GM12878 (cell line): ENCODE measurements at regions not wholly inside any gene's neighbourhood (a gene's known extent, or its start where the extent isn't known, plus 50 kb on each side); places are given as distances from the start of the nearest gene placed in this dataset.

Experiments
- ATAC-seq: fragments of 200-7000 bp; cut with Tn5 transposase; 3 replicates; pipeline ENCODE4 v1.9.1; 2020; ENCODE audit warnings: mild to moderate bottlenecking, moderate library complexity
- BruUV-seq: library from RNA; stranded (reverse); fragments of 400-500 nt; replicated peaks from 2 replicates; lab custom pipeline; 2021; lab: Mats Ljungman, UMichigan
- CTCF ChIA-PET: fragments of 300-600 bp; sonication (Branson Sonifier 250); formaldehyde crosslinking; extraction: SDS; loops from one replicate; lab custom pipeline; 2021; ENCODE audit warnings: inconsistent platforms; lab: Yijun Ruan, JAX
- POLR2A ChIA-PET: fragments of 350-600 bp; formaldehyde crosslinking; extraction: SDS; loops from one replicate; lab custom pipeline; 2021; ENCODE audit warnings: inconsistent platforms; lab: Charles Lee
- RAD21 ChIA-PET: fragments of 300-600 bp; sonication (Branson Sonifier 250); formaldehyde crosslinking; loops from one replicate; lab custom pipeline; 2023; ENCODE audit warnings: antibody characterized with exemption; ENCODE audit not compliant: unreplicated experiment; lab: Charles Lee
- SMC1A ChIA-PET: fragments of 300-600 bp; sonication (Branson Sonifier 250); formaldehyde crosslinking; loops from one replicate; lab custom pipeline; 2023; ENCODE audit not compliant: unreplicated experiment, uncharacterized antibody; lab: Charles Lee
- DNase-seq: peaks from one replicate; pipeline ENCODE4 v3.0.0-alpha.2; 2011; ENCODE audit warnings: low read depth, low spot score
- FAIRE-seq: peaks from 3 replicates; lab custom pipeline; 2011; peaks lifted over from hg19 to GRCh38; lab: Jason Lieb, UNC
- H2AFZ ChIP-seq: 2 replicates; pipeline ENCODE4 v1.6.0; 2011; ENCODE audit warnings: low read depth, low read length, control low read depth; ENCODE audit not compliant: control insufficient read depth
- H3K27ac ChIP-seq: 2 replicates; pipeline ENCODE4 v1.5.1; 2011; ENCODE audit warnings: control low read depth; ENCODE audit not compliant: control insufficient read depth, insufficient read depth
- H3K27me3 ChIP-seq, 2 experiments: replicated peaks in 1 of 2; 2 replicates each; pipeline versions ENCODE4 v1.6.0 to v1.6.1; 2011; ENCODE audit warnings: low read length in 1 of 2; ENCODE audit not compliant: control insufficient read depth in 2 of 2, insufficient read depth in 2 of 2
- H3K36me3 ChIP-seq, 2 experiments: 2 replicates each; pipeline ENCODE4 v1.5.1; 2011; ENCODE audit warnings: low read length in 1 of 2; ENCODE audit not compliant: control insufficient read depth in 2 of 2, insufficient read depth in 2 of 2
- H3K4me1 ChIP-seq: 2 replicates; pipeline ENCODE4 v1.6.1; 2011; ENCODE audit warnings: mild to moderate bottlenecking, low read length, moderate library complexity, mixed read lengths; ENCODE audit not compliant: control insufficient read depth, insufficient read depth
- H3K4me2 ChIP-seq: 2 replicates; pipeline ENCODE4 v1.6.0; 2011; ENCODE audit warnings: control low read depth; ENCODE audit not compliant: control insufficient read depth, insufficient read depth
- H3K4me3 ChIP-seq: fragments of 200-600 bp; sonication (generic); 2 replicates; pipeline ENCODE4 v1.5.1; 2016
- H3K79me2 ChIP-seq: 2 replicates; pipeline ENCODE4 v1.6.0; 2011; ENCODE audit warnings: low read length; ENCODE audit not compliant: control insufficient read depth, insufficient read depth
- H3K9ac ChIP-seq: 2 replicates; pipeline ENCODE4 v1.8.0; 2011; ENCODE audit warnings: low read length, control low read depth, mixed read lengths; ENCODE audit not compliant: control insufficient read depth, insufficient read depth
- H3K9me3 ChIP-seq: replicated peaks from 3 replicates; pipeline ENCODE4 v1.5.1; 2011; ENCODE audit warnings: mild to moderate bottlenecking, low read length; ENCODE audit not compliant: control insufficient read depth, insufficient read depth
- H4K20me1 ChIP-seq: 2 replicates; pipeline ENCODE4 v1.6.0; 2011; ENCODE audit not compliant: control insufficient read depth, insufficient read depth
- ASH2L ChIP-seq: fragments of 300-600, 200-600 bp; sonication (generic); IDR thresholded peaks from 2 replicates; pipeline ENCODE4 v1.6.1; 2017; ENCODE audit warnings: low read depth, mild to moderate bottlenecking, borderline replicate concordance
- BCL11A ChIP-seq: IDR thresholded peaks from 2 replicates; pipeline ENCODE4 v1.6.1; 2011; ENCODE audit warnings: low read depth, low read length
- GATAD2B ChIP-seq: fragments of 450-650 bp; conservative IDR thresholded peaks from 2 replicates; pipeline ENCODE4 v1.6.1; 2017; ENCODE audit warnings: low read depth, mild to moderate bottlenecking, moderate library complexity
- IRF4 ChIP-seq: IDR thresholded peaks from 2 replicates; pipeline ENCODE4 v1.6.1; 2011; ENCODE audit warnings: low read depth, low read length
- RFX5 ChIP-seq: IDR thresholded peaks from 2 replicates; pipeline ENCODE4 v1.6.1; 2011; ENCODE audit warnings: low read depth, low read length, improper control_type of control experiment
- whole genome bisulfite sequencing: methylation state at CpG from one replicate; pipeline ENCODE4 v1.1.6; 2016; ENCODE audit warnings: low lambda C conversion rate; ENCODE audit not compliant: insufficient replicate concordance, insufficient coverage; ENCODE audit errors: missing lambda C conversion rate; 5-methylcytosine and 5-hydroxymethylcytosine counted together
- in situ Hi-C: fragments of 300-500 bp; cut with MboI; formaldehyde crosslinking; loops from 9 replicates; pipeline ENCODE4 v1.14.3; 2018; ENCODE audit warnings: mixed read lengths
- intact Hi-C: fragments of 100-400 bp; cut with micrococcal nuclease; formaldehyde crosslinking; loops from one replicate; pipeline ENCODE4 v1.14.2; 2022; ENCODE audit not compliant: unreplicated experiment
- TF ChIP-seq, protein P1 (sequence below): fragments of 450-650 bp; formaldehyde crosslinking; IDR thresholded peaks from 2 replicates; pipeline ENCODE4 v1.4.0; 2022; ENCODE audit warnings: mild to moderate bottlenecking, moderate library complexity

- no peak for FAIRE-seq
- POLR2A ChIA-PET: no interaction called here
These were observed 140.3 kb downstream of the RERGL start for GRCh38 chr12:17949558-17950141.

More at GRCh38 chr12:17949558-17950141, 140.3 kb downstream of the RERGL start:
- TF ChIP-seq GATAD2B (no peak), RFX5 (no peak), BCL11A (no peak), ASH2L (no peak), IRF4 (no peak)
- TF ChIP-seq, protein P1, sequence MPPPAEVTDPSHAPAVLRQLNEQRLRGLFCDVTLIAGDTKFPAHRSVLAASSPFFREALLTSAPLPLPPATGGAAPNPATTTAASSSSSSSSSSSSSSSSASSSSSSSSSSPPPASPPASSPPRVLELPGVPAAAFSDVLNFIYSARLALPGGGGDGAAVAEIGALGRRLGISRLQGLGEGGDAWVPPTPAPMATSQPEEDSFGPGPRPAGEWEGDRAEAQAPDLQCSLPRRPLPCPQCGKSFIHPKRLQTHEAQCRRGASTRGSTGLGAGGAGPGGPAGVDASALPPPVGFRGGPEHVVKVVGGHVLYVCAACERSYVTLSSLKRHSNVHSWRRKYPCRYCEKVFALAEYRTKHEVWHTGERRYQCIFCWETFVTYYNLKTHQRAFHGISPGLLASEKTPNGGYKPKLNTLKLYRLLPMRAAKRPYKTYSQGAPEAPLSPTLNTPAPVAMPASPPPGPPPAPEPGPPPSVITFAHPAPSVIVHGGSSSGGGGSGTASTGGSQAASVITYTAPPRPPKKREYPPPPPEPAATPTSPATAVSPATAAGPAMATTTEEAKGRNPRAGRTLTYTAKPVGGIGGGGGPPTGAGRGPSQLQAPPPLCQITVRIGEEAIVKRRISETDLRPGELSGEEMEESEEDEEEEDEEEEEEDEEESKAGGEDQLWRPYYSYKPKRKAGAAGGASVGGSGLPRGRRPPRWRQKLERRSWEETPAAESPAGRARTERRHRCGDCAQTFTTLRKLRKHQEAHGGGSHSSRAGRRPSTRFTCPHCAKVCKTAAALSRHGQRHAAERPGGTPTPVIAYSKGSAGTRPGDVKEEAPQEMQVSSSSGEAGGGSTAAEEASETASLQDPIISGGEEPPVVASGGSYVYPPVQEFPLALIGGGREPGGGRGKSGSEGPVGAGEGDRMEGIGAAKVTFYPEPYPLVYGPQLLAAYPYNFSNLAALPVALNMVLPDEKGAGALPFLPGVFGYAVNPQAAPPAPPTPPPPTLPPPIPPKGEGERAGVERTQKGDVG (CRISPR knock-in tag): no peak
- no peaks in the 10 kb centered on the region for H3K4me1 ChIP-seq
- no TSS peak for BruUV-seq
- in situ Hi-C loops: no loop called here
- DNase-seq (no peak), ATAC-seq (no peak)
- H3K27me3 ChIP-seq: no peaks in the 10 kb centered on the region
- no peaks in the 10 kb centered on the region for H4K20me1 ChIP-seq
- no peak overlapping the region for H3K4me2 ChIP-seq
- no peaks in the 10 kb centered on the region for H3K79me2 ChIP-seq
- H3K4me3 ChIP-seq: no peak overlapping the region
- intact Hi-C loops: no loop called here
- RAD21 ChIA-PET: no interaction called here
- no peak overlapping the region for H3K9ac ChIP-seq
- no peak overlapping the region for H2AFZ ChIP-seq
- WGBS: 65% methylated on average over 2 of the region's 2 CpGs
- SMC1A ChIA-PET: no interaction called here
- H3K9me3 ChIP-seq: no peaks in the 10 kb centered on the region
- no peaks in the 10 kb centered on the region for H3K36me3 ChIP-seq
- CTCF ChIA-PET: no interaction called here
- no peak overlapping the region for H3K27ac ChIP-seq
